ENCODE measurements at regions not wholly inside any gene's neighbourhood (a gene's known extent, or its start where the extent isn't known, plus 50 kb on each side); places are given as distances from the start of the nearest gene placed in this dataset.

DNA sequence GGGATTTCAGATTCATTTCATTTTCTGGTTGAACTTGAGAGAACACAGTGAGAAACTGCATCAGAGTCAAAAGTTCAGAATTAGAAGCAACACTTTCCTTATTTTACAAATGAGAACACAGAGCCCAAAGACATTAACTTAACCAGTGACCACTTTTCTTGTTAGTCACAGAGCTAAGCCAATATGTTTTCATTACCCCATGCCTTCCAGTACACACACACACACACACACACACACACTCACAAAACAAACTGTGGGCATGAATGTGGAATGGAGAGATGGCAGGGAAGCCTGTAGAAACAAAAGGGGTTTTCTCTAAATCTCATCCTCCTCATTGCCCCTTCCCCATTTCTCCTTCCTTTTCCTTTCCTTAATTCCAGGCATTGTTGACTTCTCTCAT, 267.4 kb upstream of the GADL1 start:
- no peaks in the 10 kb centered on the region for H3K9me2 ChIP-seq (replicated peaks; ENCODE audit: insufficient read depth)
- peaks cover 26% of the 10 kb centered on the region for H3K4me1 ChIP-seq (ENCODE audit: insufficient read depth)
- no peak for TF ChIP-seq EZH2phosphoT487 (IDR thresholded peaks at IDR 0.05; ENCODE audit: low read depth, severe bottlenecking, unreplicated experiment)
- TF ChIP-seq, protein P1, sequence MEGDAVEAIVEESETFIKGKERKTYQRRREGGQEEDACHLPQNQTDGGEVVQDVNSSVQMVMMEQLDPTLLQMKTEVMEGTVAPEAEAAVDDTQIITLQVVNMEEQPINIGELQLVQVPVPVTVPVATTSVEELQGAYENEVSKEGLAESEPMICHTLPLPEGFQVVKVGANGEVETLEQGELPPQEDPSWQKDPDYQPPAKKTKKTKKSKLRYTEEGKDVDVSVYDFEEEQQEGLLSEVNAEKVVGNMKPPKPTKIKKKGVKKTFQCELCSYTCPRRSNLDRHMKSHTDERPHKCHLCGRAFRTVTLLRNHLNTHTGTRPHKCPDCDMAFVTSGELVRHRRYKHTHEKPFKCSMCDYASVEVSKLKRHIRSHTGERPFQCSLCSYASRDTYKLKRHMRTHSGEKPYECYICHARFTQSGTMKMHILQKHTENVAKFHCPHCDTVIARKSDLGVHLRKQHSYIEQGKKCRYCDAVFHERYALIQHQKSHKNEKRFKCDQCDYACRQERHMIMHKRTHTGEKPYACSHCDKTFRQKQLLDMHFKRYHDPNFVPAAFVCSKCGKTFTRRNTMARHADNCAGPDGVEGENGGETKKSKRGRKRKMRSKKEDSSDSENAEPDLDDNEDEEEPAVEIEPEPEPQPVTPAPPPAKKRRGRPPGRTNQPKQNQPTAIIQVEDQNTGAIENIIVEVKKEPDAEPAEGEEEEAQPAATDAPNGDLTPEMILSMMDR (IDR thresholded peaks at IDR 0.05; ENCODE audit: poor library complexity): no peak
- TF ChIP-seq EZH2 (IDR thresholded peaks at IDR 0.05; ENCODE audit: borderline replicate concordance): no peak
- H3K27ac ChIP-seq: no peak overlapping the region
- H3K27me3 ChIP-seq: no peaks in the 10 kb centered on the region
- no peaks in the 10 kb centered on the region for H3K36me3 ChIP-seq (replicated peaks; ENCODE audit: insufficient read depth, low read depth)
- H3K79me2 ChIP-seq: no peaks in the 10 kb centered on the region
- no peak overlapping the region for H2AFZ ChIP-seq
- H3K4me3 ChIP-seq: no peak overlapping the region
- no peak overlapping the region for H3K4me2 ChIP-seq
- no peaks in the 10 kb centered on the region for H3K9me3 ChIP-seq (ENCODE audit: low read depth)
- H4K20me1 ChIP-seq (ENCODE audit: insufficient read depth, poor library complexity, severe bottlenecking): no peaks in the 10 kb centered on the region
- DNase-seq (ENCODE audit: low spot score): no peak

DNA sequence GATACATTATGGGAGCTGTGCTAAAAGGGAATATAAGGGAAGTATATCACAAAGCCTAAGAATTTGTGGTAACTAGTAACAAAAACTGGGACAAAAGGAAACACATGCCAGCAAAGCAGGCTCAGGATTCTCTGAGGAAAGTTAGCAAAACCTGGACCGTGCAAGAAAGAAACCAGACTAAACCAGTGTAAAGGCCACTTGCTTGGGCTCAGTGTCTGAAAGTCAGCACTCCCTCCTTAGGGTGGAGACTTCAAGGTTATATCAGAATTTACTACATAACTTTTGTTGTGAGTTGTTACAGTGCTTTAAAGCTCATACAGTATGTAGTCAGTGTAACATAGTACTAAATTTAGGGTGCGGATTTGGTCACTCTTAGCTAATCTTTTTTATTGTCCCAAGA, 269.9 kb upstream of the GADL1 start:
- no peak overlapping the region for H3K27ac ChIP-seq
- H3K4me1 ChIP-seq (ENCODE audit: insufficient read depth): peaks cover 26% of the 10 kb centered on the region
- no peak overlapping the region for H2AFZ ChIP-seq
- 81% methylated on average over 2 of the region's 2 CpGs for WGBS (ENCODE audit: low lambda C conversion rate, missing lambda C conversion rate)
- H3K79me2 ChIP-seq: no peaks in the 10 kb centered on the region
- no peaks in the 10 kb centered on the region for H3K36me3 ChIP-seq (replicated peaks; ENCODE audit: insufficient read depth, low read depth)
- no peak for DNase-seq (ENCODE audit: low spot score)
- TF ChIP-seq EZH2 (IDR thresholded peaks at IDR 0.05; ENCODE audit: borderline replicate concordance) (no peak), EZH2phosphoT487 (IDR thresholded peaks at IDR 0.05; ENCODE audit: low read depth, severe bottlenecking, unreplicated experiment) (no peak)
- TF ChIP-seq, protein P1 (IDR thresholded peaks at IDR 0.05; ENCODE audit: poor library complexity): no peak
- H4K20me1 ChIP-seq (ENCODE audit: insufficient read depth, poor library complexity, severe bottlenecking): no peaks in the 10 kb centered on the region
- no peak overlapping the region for H3K4me2 ChIP-seq
- no peaks in the 10 kb centered on the region for H3K9me2 ChIP-seq (replicated peaks; ENCODE audit: insufficient read depth)
- no peaks in the 10 kb centered on the region for H3K9me3 ChIP-seq (ENCODE audit: low read depth)
- no peak overlapping the region for H3K4me3 ChIP-seq
- H3K27me3 ChIP-seq: no peaks in the 10 kb centered on the region

DNA sequence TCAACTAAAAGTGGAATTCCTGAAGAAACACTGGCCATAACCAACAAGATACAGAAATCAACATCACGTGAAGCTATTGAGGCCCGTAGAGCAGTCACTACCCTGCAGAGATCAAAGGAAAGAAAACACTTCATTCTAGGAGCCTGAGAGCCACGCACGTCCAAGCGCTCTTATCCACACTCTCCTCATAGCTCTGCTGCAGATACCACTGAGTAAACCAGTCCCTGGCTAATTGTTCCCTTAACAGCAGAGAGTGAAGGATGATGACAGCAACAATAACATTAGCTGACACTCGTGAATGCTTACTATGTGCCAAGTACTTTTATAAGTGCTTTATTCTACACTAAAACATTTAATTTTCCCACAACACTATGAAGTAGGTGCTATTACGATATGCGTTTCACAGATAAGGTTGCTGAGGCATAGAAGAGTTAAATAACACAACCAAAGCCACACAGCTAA, 271.0 kb upstream of the GADL1 start:
- WGBS (ENCODE audit: low lambda C conversion rate, missing lambda C conversion rate): 17% methylated on average over 8 of the region's 8 CpGs
- DNase-seq (ENCODE audit: low spot score): no peak
- TF ChIP-seq, protein P1 (IDR thresholded peaks at IDR 0.05; ENCODE audit: poor library complexity): no peak
- TF ChIP-seq EZH2phosphoT487 (IDR thresholded peaks at IDR 0.05; ENCODE audit: low read depth, severe bottlenecking, unreplicated experiment) (no peak), EZH2 (IDR thresholded peaks at IDR 0.05; ENCODE audit: borderline replicate concordance) (no peak)
- H3K79me2 ChIP-seq: no peaks in the 10 kb centered on the region
- H2AFZ ChIP-seq: peak overlapping the region; percentile 7
- H3K27me3 ChIP-seq: no peaks in the 10 kb centered on the region
- H3K27ac ChIP-seq: peak overlapping the region; percentile 28
- H3K4me1 ChIP-seq (ENCODE audit: insufficient read depth): peaks cover 26% of the 10 kb centered on the region
- no peaks in the 10 kb centered on the region for H3K36me3 ChIP-seq (replicated peaks; ENCODE audit: insufficient read depth, low read depth)
- peak overlapping the region; percentile 56 for H3K4me2 ChIP-seq
- H3K9me3 ChIP-seq (ENCODE audit: low read depth): no peaks in the 10 kb centered on the region
- H4K20me1 ChIP-seq (ENCODE audit: insufficient read depth, poor library complexity, severe bottlenecking): no peaks in the 10 kb centered on the region
- H3K4me3 ChIP-seq: no peak overlapping the region
- H3K9me2 ChIP-seq (replicated peaks; ENCODE audit: insufficient read depth): no peaks in the 10 kb centered on the region
